Liver (tissue), 8 donors: ENCODE measurements at regions not wholly inside any gene's neighbourhood (a gene's known extent, or its start where the extent isn't known, plus 50 kb on each side); places are given as distances from the start of the nearest gene placed in this dataset.

Experiments
- DNase-seq: peaks from one replicate; pipeline ENCODE4 v3.0.0-alpha.2; 2017; ENCODE audit warnings: low spot score
- H3K27ac ChIP-seq, 2 donors: one replicate each; pipeline ENCODE4 v1.7.0; 2013; ENCODE audit warnings: inconsistent platforms in 2 of 2, low read length in 2 of 2, control low read depth in 1 of 2, low read depth in 1 of 2, mild to moderate bottlenecking in 1 of 2
- H3K27me3 ChIP-seq, 4 donors: one replicate each; pipeline versions ENCODE4 v1.6.1 to v1.7.0; 2013; ENCODE audit warnings: low read length in 3 of 4, inconsistent platforms in 1 of 4, mild to moderate bottlenecking in 1 of 4, moderate library complexity in 1 of 4; ENCODE audit not compliant: control insufficient read depth in 4 of 4, insufficient read depth in 4 of 4
- H3K36me3 ChIP-seq, 4 donors: one replicate each; pipeline versions ENCODE4 v1.6.1 to v1.7.0; 2013; ENCODE audit warnings: low read length in 3 of 4, mild to moderate bottlenecking in 3 of 4, low read depth in 1 of 4, moderate library complexity in 1 of 4; ENCODE audit not compliant: control insufficient read depth in 4 of 4, insufficient read depth in 3 of 4
- H3K4me1 ChIP-seq, 4 donors: one replicate each; pipeline versions ENCODE4 v1.6.1 to v1.7.0; 2013; ENCODE audit warnings: low read length in 3 of 4, mild to moderate bottlenecking in 3 of 4, moderate library complexity in 1 of 4; ENCODE audit not compliant: control insufficient read depth in 4 of 4, insufficient read depth in 4 of 4
- H3K4me3 ChIP-seq, 3 donors: one replicate each; pipeline versions ENCODE4 v1.6.1 to v1.7.0; 2013; ENCODE audit warnings: low read length in 3 of 3, control low read depth in 1 of 3, low read depth in 1 of 3, mild to moderate bottlenecking in 1 of 3
- H3K9ac ChIP-seq, 2 donors: one replicate each; pipeline ENCODE4 v1.7.0; 2013; ENCODE audit warnings: low read length in 2 of 2, mild to moderate bottlenecking in 2 of 2, moderate library complexity in 2 of 2, control low read depth in 1 of 2, low read depth in 1 of 2
- H3K9me3 ChIP-seq, 4 donors: one replicate each; pipeline versions ENCODE4 v1.6.1 to v1.7.0; 2013; ENCODE audit warnings: low read length in 3 of 4; ENCODE audit not compliant: control insufficient read depth in 4 of 4
- CTCF ChIP-seq: fragments of 150-350 bp; IDR thresholded peaks from 2 replicates; pipeline ENCODE4 v1.5.1; 2017; ENCODE audit warnings: improper control_type of control experiment, low read depth, low read length; ENCODE audit not compliant: missing input control
- EGR1 ChIP-seq, 2 donors: IDR thresholded peaks; 2 replicates each; pipeline ENCODE4 v1.6.1; 2016 to 2018; ENCODE audit warnings: antibody characterized with exemption in 2 of 2, low read depth in 2 of 2
- FOXA1 ChIP-seq: IDR thresholded peaks from 2 replicates; pipeline ENCODE4 v1.6.1; 2016; ENCODE audit warnings: antibody characterized with exemption
- FOXA2 ChIP-seq: IDR thresholded peaks from 2 replicates; pipeline ENCODE4 v1.6.1; 2016; ENCODE audit warnings: antibody characterized with exemption
- GABPA ChIP-seq, 2 donors: IDR thresholded peaks in 1 of 2; conservative IDR thresholded peaks in 1 of 2; 2 replicates each; pipeline ENCODE4 v1.6.1; 2016; ENCODE audit warnings: antibody characterized with exemption in 2 of 2, mild to moderate bottlenecking in 1 of 2, moderate library complexity in 1 of 2
- HNF4A ChIP-seq, 2 donors: conservative IDR thresholded peaks; 2 replicates each; pipeline ENCODE4 v1.6.1; 2016; ENCODE audit warnings: antibody characterized with exemption in 2 of 2, mild to moderate bottlenecking in 2 of 2
- HNF4G ChIP-seq: IDR thresholded peaks from 2 replicates; pipeline ENCODE4 v1.6.1; 2016; ENCODE audit warnings: antibody characterized with exemption
- JUND ChIP-seq, 2 donors: IDR thresholded peaks; 2 replicates each; pipeline ENCODE4 v1.6.1; 2016; ENCODE audit warnings: antibody characterized with exemption in 2 of 2
- MAX ChIP-seq: IDR thresholded peaks from 2 replicates; pipeline ENCODE4 v1.6.1; 2016; ENCODE audit warnings: antibody characterized with exemption
- NR2F2 ChIP-seq: IDR thresholded peaks from 2 replicates; pipeline ENCODE4 v1.6.1; 2016; ENCODE audit warnings: antibody characterized with exemption
- RAD21 ChIP-seq, 2 donors: IDR thresholded peaks; 2 replicates each; pipeline ENCODE4 v1.6.1; 2016; ENCODE audit warnings: antibody characterized with exemption in 2 of 2, mild to moderate bottlenecking in 2 of 2
- REST ChIP-seq: IDR thresholded peaks from 2 replicates; pipeline ENCODE4 v1.6.1; 2016; ENCODE audit warnings: antibody characterized with exemption, mild to moderate bottlenecking
- RXRA ChIP-seq, 2 donors: IDR thresholded peaks; 2 replicates each; pipeline ENCODE4 v1.6.1; 2017 to 2018; ENCODE audit warnings: antibody characterized with exemption in 2 of 2, mild to moderate bottlenecking in 1 of 2
- SP1 ChIP-seq: IDR thresholded peaks from 2 replicates; pipeline ENCODE4 v1.6.1; 2018; ENCODE audit warnings: antibody characterized with exemption, mild to moderate bottlenecking
- TAF1 ChIP-seq: conservative IDR thresholded peaks from 2 replicates; pipeline ENCODE4 v1.6.1; 2016; ENCODE audit warnings: antibody characterized with exemption, mild to moderate bottlenecking
- YY1 ChIP-seq: IDR thresholded peaks from 2 replicates; pipeline ENCODE4 v1.6.1; 2016; ENCODE audit warnings: antibody characterized with exemption, mild to moderate bottlenecking
- WGBS: extraction: QIAGEN DNeasy Blood & Tissue Kit; methylation state at CpG from one replicate; pipeline ENCODE4 v1.1.7; 2013; 5-methylcytosine and 5-hydroxymethylcytosine counted together
- TF ChIP-seq, protein P1 (sequence below): IDR thresholded peaks from 2 replicates; pipeline ENCODE4 v1.6.1; 2016; ENCODE audit warnings: antibody characterized with exemption
- donor health status: healthy.
- donor health status: healthy.
- donor health status: healthy.
- donor health status: healthy.
- donor health status: healthy.

DNA sequence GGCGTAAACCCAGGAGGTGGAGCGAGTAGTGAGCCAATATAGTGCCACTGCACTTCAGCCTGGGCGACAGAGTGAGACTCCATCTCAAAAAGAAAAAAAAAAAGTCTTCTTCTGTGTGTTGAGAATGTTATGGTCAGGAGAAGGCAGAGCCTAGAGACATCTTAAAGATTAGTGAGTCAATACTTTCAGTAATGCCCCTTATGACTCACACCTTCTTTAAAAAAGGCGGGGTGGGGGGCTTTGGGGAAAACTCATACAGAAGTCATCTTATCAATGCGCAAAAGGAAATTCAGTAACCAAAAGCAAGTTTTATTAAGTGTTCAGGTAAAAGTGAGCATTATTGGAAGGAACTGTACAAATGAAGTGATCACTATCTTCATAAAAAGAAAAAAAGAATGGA is 1369.8 kb upstream of the LRRTM3 start (continued):
- TF ChIP-seq REST (no peak), HNF4A (conservative IDR thresholded peaks at IDR 0.05) (no peak), GABPA (IDR thresholded peaks at IDR 0.05 in 1 of 2, conservative IDR thresholded peaks at IDR 0.05 in 1 of 2) (no peak), RXRA (IDR thresholded peaks at IDR 0.05) (no peak), EGR1 (IDR thresholded peaks at IDR 0.05; ENCODE audit: low read depth in 2 of 2) (no peak), FOXA1 (no peak)

DNA sequence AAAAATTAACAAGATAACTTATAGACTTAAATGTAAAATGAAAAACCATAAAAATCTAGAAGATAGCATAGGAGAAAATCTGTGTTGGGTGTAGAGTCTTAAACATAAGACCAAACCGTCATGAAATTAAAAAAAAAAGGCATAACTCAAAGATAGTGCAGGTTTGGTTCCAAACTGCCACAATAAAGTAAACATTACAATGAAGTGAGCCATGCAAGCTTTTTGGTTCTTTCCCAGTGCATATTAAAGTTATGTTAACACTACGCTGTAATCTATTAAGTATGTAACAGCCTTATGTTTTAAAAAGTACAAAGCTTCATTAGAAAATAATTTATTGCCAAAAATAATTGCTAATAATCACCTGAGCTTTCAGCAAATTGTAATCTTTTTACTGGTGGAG is 1366.5 kb upstream of the LRRTM3 start:
- no peaks in the 10 kb centered on the region for H3K27me3 ChIP-seq
- no peaks in the 10 kb centered on the region for H3K4me1 ChIP-seq
- no peak overlapping the region for H3K9ac ChIP-seq
- H3K9me3 ChIP-seq = no peaks in the 10 kb centered on the region
- DNase-seq = no peak
- no peak overlapping the region for H3K4me3 ChIP-seq
- TF ChIP-seq RAD21 (IDR thresholded peaks at IDR 0.05) = no peak
- TF ChIP-seq RXRA (IDR thresholded peaks at IDR 0.05) = no peak
- TF ChIP-seq TAF1 = no peak
- TF ChIP-seq JUND (IDR thresholded peaks at IDR 0.05) = no peak
- TF ChIP-seq GABPA (IDR thresholded peaks at IDR 0.05 in 1 of 2, conservative IDR thresholded peaks at IDR 0.05 in 1 of 2) = no peak
- no peak for TF ChIP-seq FOXA1
- no peak for TF ChIP-seq HNF4G
- TF ChIP-seq EGR1 (IDR thresholded peaks at IDR 0.05; ENCODE audit: low read depth in 2 of 2) = no peak
- no peak for TF ChIP-seq NR2F2
- TF ChIP-seq YY1 = no peak
- no peak for TF ChIP-seq REST
- TF ChIP-seq, protein P1, sequence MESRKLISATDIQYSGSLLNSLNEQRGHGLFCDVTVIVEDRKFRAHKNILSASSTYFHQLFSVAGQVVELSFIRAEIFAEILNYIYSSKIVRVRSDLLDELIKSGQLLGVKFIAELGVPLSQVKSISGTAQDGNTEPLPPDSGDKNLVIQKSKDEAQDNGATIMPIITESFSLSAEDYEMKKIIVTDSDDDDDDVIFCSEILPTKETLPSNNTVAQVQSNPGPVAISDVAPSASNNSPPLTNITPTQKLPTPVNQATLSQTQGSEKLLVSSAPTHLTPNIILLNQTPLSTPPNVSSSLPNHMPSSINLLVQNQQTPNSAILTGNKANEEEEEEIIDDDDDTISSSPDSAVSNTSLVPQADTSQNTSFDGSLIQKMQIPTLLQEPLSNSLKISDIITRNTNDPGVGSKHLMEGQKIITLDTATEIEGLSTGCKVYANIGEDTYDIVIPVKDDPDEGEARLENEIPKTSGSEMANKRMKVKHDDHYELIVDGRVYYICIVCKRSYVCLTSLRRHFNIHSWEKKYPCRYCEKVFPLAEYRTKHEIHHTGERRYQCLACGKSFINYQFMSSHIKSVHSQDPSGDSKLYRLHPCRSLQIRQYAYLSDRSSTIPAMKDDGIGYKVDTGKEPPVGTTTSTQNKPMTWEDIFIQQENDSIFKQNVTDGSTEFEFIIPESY = no peak
- no peak for TF ChIP-seq CTCF
- no peak for TF ChIP-seq SP1
- no peak for TF ChIP-seq MAX
- TF ChIP-seq FOXA2 = no peak
- H3K27ac ChIP-seq = no peak overlapping the region
- 83% methylated on average over 2 of the region's 2 CpGs for WGBS
- no peaks in the 10 kb centered on the region for H3K36me3 ChIP-seq
